ENCODE measurements at regions not wholly inside any gene's neighbourhood (a gene's known extent, or its start where the extent isn't known, plus 50 kb on each side); places are given as distances from the start of the nearest gene placed in this dataset.

GRCh38 chr2:12870692-12871091, 154.0 kb downstream of the TRIB2 start:
- Histone ChIP-seq H3K27me3 (replicated peaks in 1 of 2; ENCODE audit: control insufficient read depth in 2 of 2, insufficient read depth in 2 of 2, low read length in 1 of 2) (peaks cover 1 to 3% of the 10 kb centered on the region in 2 experiments; a peak in 1 of 4 replicates), H3K9ac (ENCODE audit: control insufficient read depth, insufficient read depth, low read length) (no peak overlapping the region), H3K4me1 (ENCODE audit: control insufficient read depth, insufficient read depth, low read length) (no peaks in the 10 kb centered on the region), H3K4me3 (no peak overlapping the region), H3K27ac (ENCODE audit: control insufficient read depth, insufficient read depth) (no peak overlapping the region), H3K36me3 (ENCODE audit: control insufficient read depth in 2 of 2, insufficient read depth in 2 of 2, low read length in 1 of 2) (no peaks in the 10 kb centered on the region), H3K79me2 (ENCODE audit: control insufficient read depth, insufficient read depth, low read length) (no peaks in the 10 kb centered on the region), H3K9me3 (replicated peaks; ENCODE audit: control insufficient read depth, insufficient read depth, low read length) (no peaks in the 10 kb centered on the region), H3K4me2 (ENCODE audit: control insufficient read depth, insufficient read depth) (no peak overlapping the region), H2AFZ (ENCODE audit: control insufficient read depth, low read depth, low read length) (no peak overlapping the region), H4K20me1 (ENCODE audit: control insufficient read depth, insufficient read depth) (no peaks in the 10 kb centered on the region)
- no peak for ATAC-seq
- intact Hi-C loops (cut with micrococcal nuclease; ENCODE audit: unreplicated experiment) (no loop called here), in situ Hi-C loops (cut with MboI) (no loop called here)
- FAIRE-seq: no peak
- SMC1A ChIA-PET (ENCODE audit: uncharacterized antibody, unreplicated experiment): no interaction called here
- no peak for DNase-seq (ENCODE audit: low read depth, low spot score)
- RAD21 ChIA-PET (ENCODE audit: unreplicated experiment): no interaction called here
- BruUV-seq (replicated peaks): no TSS peak
- WGBS (ENCODE audit: insufficient coverage, insufficient replicate concordance, low lambda C conversion rate, missing lambda C conversion rate): 0% methylated on average over 1 of the region's 1 CpG
- CTCF ChIA-PET: interaction anchor here (0.8 kb wide), 1 partner anchor 10 kb away, joined by 4 read pairs; no protein-coding TSS in a partner anchor
- TF ChIP-seq NFYA (IDR thresholded peaks at IDR 0.05; ENCODE audit: borderline replicate concordance, low read depth, low read length) (no peak), ZBED1 (IDR thresholded peaks at IDR 0.05; ENCODE audit: borderline replicate concordance) (no peak), MTA3 (IDR thresholded peaks at IDR 0.05; ENCODE audit: borderline replicate concordance, low read length) (no peak), KDM1A (IDR thresholded peaks at IDR 0.05; ENCODE audit: borderline replicate concordance) (no peak), NFYB (IDR thresholded peaks at IDR 0.05; ENCODE audit: insufficient read depth, low read depth, low read length) (no peak), BHLHE40 (IDR thresholded peaks at IDR 0.05; ENCODE audit: borderline replicate concordance in 1 of 2, low read depth in 2 of 2, low read length in 1 of 2) (no peak), SIN3A (IDR thresholded peaks at IDR 0.05; ENCODE audit: low read depth, low read length) (no peak), SUZ12 (IDR thresholded peaks at IDR 0.05; ENCODE audit: unreplicated experiment) (no peak), ATF7 (IDR thresholded peaks at IDR 0.05; ENCODE audit: low read depth) (no peak), ZNF274 (IDR thresholded peaks at IDR 0.05; ENCODE audit: insufficient read depth, insufficient read length) (no peak), IRF4 (IDR thresholded peaks at IDR 0.05; ENCODE audit: low read depth, low read length) (no peak), ZZZ3 (IDR thresholded peaks at IDR 0.05; ENCODE audit: control insufficient read depth, insufficient read length, low read depth) (no peak), IKZF1 (conservative IDR thresholded peaks at IDR 0.05) (no peak), SRF (IDR thresholded peaks at IDR 0.05; ENCODE audit: low read depth in 2 of 2, low read length in 2 of 2) (no peak), NBN (IDR thresholded peaks at IDR 0.05) (no peak), RAD21 (IDR thresholded peaks at IDR 0.05; ENCODE audit: insufficient read depth, low read depth, low read length) (no peak), HCFC1 (IDR thresholded peaks at IDR 0.05; ENCODE audit: low read length) (no peak), HDAC2 (IDR thresholded peaks at IDR 0.05) (no peak)
- POLR2A ChIA-PET: no interaction called here
